Tongue (tissue), 1 donor: ENCODE measurements at regions not wholly inside any gene's neighbourhood (a gene's known extent, or its start where the extent isn't known, plus 50 kb on each side); places are given as distances from the start of the nearest gene placed in this dataset.

Experiments used
- DNase-seq: peaks from one replicate; pipeline ENCODE4 v3.0.0-alpha.2; 2015

DNA sequence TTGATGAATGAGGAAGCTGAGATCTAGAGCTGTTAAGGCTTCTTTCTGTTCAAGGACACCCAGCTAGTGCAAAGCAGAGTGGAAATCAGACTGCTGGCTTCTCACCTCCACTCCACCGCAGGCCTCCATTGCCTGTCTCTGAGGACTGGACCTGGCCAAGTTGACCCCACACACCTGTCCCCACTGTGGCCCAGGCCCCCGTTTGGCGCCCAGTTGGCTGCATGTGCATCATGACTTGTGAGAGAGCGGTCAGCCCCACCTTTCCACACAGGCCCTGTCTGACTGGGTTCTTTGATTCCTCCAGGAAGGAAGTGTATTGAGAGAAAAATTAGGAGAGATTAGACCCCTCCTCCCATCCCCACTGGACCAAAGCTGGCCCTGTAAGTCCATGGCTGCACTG, 206.3 kb upstream of the TLE3 start:
- DNase-seq = no peak

DNA sequence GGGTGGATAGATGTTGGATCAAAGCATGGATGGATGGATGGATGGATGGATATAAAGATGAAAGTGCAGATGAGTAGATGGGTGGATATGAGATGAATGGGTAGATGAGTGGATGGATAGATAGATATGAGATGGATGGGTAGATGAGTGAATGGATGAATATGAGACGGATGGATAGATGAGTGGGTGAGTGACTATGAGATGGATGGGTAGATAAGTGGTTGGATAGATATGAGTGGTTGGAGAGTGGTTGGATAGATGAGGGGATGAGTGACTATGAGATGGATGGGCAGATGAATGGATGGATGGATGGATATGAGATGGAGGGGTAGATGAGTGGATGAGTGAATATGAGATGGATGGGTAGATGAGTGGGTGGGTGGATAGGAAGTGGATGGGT, 204.6 kb upstream of the TLE3 start:
- no peak for DNase-seq

DNA sequence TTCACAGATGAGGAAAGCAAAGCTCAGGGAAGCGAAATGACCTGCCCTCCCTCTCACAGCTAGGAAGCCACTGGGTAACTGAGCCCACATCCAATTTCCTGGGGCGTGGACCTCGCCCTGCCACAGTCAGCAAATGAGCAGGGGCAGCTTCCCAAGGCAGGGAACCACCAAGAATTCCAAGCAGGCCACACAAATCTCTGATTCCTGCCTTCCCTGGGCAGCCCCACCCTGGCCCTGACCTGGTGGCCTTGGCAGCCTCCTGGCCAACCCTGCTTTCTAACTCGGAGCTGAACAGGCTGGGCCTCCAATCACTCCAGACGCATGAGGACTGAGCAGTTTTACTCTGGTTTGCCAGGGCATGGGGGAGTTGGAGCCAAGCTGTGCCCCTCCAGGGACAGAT, 203.7 kb upstream of the TLE3 start:
- no peak for DNase-seq

DNA sequence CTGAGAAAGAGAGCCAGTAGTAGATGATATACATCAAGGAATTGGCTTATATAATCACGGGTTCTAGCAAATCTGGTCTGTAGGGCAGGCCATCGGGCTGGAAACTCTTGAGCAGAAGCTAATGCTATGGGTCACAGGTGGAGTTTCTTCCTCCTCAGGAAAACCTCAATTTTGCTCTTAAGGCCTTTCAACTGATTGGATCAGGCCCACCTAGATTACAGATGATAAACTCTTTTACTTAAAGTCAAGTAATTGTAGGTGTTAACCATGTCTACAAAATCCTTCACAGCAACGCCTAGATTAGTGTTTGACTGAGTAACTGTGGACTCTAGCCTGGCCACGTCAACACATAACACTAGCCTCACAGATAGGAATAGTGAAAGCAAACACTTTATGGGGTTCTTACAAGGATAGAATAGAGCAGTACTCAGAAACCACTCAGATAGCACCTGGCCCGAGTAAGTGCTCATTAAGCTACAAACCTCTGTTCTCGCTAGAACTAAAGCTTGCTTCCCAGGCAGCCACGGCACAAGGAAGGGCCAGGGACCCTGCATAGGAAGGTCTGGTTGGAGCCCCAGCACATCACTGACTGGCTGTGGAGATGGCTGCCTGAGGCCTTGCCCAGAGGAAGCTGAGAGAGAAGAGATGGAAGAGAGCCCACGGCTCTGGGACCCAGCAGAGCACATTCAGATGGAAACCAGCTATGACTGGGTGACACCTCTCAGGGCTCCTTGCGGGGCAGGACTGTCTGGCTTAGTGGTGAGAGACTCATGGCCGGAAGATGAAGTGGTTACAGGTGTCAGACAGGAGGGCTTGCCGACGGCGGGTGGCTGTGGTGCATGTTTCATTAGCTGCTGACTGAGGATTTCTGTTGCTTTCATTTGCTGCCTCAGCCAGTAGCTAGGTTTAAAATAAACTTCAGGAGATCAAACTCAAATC, 202.5 kb upstream of the TLE3 start:
- no peak for DNase-seq

DNA sequence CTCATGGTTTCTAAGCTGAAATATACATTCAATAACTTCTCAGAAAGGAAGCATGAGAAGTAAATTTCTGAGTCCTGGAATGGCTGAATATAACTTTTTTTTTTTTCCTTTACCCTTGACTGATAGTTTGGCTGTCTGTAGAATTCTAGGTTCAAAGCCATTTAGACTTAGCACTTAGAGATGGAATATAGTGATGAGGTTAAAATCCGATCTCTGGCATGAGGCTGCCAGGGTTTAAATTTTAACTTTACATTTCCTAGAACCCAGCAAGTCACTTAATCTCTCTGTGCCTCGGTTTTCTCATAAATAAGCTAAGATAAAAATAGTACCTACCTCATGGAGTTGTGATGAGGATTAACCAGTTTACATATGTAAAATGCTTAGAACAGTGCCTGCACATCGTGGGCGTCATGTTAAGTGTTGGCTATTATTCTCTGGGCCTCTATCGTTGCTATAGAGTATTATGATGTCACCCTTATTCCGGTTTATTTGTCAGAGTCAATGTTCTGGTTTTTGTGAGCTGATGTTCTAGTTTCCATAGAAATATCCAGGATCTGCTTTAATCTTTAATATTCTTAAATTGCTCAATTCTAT, 199.8 kb upstream of the TLE3 start:
- DNase-seq = no peak

DNA sequence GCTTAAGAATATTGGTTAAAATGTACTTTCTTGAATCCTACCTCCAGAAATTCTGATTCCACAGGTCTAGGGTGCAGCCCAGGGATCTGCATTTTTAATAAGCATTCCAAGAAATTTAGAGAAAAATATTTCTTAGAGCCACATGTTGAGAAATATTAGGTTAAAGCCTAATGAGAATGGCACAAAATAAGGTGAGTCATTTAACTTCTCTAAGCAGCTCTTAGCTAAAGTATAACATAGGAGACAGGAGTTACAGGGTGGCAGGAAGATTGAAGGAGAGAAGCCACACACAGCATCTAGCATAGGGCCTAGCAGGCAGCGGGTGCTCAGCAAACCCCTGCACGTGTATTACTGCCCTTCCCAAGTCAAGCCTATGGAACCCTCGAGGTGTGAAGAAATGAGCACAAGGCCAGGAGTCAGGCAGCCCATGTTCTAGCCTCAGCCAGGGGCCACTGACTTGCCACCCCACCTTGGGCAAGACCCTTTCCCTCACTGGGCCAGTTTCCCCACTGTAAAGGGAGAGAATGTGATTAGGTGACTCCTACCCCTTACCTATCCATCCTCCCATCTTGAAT, 197.1 kb upstream of the TLE3 start:
- no peak for DNase-seq

DNA sequence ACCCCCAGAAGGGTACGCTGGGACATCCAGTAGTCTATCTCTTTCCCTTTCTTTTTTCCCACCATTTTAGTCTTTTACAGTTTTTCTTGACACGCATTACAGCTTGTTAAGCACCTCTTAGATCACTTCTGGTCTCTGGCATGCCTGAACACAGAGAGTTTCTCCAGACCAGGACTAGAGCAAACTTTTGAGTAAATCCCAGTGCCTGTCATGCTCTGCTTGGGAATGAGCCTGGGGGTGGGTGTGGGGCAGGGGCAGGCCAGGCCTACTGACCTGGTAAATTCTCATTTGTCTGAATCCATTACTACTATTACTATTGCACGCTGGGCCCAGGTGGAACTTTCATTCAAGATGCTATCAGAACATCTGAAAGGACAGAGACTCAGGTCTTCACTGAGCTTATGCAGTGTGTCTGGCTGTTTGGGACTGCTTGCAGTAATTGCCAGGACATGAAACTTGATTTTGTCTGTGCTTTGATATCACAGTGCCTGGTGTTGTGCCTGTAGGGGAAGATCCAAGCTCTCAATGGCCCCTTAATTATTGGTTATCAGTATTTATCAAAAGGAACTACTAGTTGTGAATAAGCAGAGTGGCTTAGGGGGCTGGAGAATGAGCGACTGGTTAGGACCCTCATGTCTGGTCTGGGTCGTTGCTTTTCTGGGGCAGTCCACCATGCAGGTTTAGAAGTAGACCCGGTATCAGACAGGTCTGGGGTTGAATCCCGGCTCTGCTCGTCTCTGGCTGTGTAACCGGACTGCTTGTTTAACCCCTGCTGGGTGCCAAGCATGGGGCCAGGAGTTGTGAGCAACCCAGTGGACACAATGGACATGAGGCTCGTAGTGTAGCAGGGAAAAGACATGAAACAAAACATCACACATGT, 196.1 kb upstream of the TLE3 start:
- DNase-seq = no peak

DNA sequence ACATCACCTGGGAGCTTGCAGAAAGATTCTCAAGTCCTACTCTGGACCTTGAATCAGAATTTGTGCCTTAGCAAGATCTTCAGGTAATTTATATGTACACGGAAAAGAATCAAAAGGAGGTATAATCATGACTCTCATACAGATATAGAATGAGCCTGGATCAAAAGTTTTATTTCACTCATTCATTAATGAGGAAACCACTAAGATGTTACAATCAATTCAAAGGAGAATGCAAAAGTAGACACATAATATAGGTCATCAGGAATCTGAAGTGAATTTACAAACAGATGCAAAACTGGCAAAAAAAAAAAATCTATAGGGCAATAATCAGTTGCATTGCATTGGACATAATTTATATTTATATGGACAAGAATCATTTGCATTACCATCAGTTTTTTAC, 195.4 kb upstream of the TLE3 start:
- DNase-seq = no peak

DNA sequence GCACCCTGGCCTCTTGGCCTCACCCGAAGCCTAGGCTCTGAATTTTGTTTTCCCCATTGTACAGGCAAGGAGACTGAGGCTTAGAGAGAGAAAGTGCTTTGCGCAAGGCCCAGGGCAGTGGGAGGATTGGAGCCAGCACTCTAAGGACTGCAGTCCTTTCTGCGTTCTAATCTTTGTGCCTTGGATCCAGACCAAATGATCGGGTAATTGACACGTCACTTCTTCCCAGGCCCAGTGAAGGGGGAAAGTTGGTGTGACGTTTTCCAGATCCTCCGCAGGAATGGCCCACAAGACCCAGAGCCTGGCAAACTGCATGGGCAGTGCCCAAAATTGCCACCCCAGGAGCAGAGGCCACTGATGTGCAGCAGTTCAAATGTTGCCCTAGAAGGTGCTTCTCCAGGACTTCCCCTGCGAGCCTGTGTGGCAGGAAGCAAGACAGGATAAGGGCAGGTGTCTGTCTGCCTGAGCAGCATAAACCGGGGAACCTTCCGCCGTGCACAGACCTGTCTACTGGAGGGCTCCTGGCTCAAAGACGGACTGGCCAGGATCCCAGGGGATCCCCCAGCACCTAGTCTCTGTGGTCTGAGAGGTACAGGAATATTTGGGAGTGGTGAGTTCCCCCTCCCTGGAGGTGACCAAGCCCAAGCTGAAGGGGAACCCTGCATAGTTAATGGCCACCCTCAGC, 194.5 kb upstream of the TLE3 start:
- no peak for DNase-seq

DNA sequence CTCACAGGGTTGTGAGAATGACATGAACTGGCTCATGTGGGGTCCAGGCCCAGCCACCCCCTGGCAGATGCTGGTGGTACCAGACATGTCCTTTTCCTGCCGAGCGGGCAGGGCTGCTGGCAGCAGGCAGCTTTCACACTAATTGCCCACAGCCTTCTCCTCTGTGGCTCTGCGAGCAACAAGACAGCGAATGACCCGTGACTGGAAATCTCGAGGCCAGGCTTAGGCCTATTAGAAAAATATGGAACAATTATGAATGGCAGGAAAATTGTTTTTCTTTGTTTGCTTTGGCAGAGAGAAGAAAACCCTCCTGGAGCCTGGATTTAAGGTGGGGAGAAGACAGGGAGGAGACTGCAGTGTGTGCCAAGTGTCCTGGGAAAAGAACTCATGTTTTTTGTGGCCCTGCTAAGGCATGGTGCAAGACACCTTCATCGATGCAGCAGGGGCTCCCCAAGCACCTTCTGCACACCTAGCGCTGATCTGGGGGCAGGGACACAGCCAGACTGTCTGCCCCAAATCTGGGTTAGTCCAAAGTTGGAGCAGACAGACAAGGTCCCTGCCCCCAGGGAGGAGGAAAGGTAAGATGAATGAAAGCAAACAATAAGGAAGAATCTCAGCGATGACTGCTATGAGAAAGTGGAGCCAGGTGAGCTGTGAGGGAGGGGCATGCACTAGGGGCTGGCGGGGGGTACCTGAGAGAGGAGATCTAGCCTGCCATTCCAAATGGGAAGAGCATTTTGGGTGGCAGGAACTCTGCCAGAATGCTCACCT, 193.8 kb upstream of the TLE3 start:
- DNase-seq = no peak

DNA sequence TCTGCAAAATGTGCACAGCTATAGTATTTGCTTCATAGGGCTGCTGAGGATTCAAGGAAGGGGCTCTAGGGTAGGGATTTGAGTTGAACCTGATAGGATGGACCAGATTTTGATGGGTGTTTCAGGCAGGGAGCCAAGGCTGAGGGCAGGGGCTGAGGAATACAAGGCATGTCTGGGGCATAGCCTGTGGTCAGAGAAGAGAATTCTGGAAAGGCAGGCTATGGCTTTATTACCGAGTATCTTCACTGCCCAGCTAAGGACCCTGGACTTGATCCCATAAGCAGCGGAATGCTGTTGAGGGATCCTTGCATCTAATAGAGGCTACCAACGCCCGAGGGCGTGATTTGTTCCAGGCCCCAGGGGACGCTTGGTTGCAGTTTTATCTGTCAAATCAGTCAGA, 193.0 kb upstream of the TLE3 start:
- no peak for DNase-seq

DNA sequence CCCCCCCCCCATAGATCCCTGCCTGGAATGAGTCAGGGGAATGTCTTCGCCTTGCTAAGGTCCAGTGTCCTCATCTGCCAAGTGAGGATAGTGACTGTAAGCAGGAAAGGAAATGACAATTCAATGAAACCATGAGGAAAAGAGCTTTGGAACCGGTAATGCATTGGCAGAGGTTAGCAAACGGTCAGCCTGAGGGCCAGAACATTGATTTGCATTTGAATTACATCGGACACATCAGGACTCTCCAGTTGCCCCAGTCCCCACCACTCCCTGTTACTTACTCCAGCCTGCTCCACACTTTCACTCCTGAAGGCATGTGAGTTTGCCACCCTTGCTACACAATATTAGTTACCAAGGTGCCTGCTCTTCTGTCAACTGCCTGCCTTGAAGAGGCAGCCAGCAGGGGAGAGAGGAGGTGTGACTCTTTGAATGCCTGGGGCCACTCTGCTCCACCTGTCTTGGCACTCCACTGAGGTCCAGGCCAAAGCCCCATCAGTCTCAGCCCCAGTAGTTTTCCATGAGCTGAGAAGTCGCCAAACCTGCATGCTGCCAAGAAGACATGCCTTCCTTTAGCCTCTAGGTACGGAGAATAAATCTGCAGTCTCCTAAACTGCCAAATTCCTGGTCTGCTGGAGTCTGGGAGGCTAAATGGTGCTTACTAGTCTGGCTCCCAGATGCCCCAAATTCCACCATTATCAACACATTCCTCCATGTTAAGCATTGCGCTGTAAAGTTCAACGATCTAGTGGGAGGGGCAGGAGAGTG, 191.7 kb upstream of the TLE3 start:
- peak; percentile 61 for DNase-seq

DNA sequence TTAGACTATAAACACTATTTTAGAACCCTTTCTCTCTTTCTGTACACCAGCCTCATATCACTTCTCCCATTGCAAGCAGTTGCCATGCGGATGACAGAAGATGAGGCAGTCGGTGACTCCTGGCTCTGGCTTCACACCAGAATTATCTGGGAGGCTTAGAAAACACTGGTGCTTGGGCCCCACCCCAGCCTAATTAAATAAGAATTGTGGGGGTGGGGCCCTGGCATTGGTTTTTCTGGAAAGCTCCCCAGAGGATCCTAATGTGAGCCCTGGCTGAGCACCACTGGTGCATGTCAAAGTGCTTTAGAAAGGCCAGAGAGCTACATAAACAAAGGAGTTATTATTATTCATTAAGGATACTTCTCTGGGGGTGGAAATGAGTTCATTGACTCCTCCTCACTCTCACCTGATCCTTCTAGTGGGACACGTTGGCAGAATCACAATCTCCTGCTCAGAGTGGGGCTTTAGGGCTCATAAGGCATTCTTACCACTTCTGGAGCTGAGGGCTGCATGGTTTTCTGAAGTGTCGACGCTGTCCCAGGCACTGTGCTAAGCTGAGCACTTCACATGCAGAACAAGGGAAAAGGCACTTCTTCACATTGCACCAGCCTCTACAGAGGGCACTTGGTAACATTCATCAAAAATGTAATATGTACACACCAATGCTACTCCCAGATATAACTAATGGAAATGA, 188.5 kb upstream of the TLE3 start:
- no peak for DNase-seq

DNA sequence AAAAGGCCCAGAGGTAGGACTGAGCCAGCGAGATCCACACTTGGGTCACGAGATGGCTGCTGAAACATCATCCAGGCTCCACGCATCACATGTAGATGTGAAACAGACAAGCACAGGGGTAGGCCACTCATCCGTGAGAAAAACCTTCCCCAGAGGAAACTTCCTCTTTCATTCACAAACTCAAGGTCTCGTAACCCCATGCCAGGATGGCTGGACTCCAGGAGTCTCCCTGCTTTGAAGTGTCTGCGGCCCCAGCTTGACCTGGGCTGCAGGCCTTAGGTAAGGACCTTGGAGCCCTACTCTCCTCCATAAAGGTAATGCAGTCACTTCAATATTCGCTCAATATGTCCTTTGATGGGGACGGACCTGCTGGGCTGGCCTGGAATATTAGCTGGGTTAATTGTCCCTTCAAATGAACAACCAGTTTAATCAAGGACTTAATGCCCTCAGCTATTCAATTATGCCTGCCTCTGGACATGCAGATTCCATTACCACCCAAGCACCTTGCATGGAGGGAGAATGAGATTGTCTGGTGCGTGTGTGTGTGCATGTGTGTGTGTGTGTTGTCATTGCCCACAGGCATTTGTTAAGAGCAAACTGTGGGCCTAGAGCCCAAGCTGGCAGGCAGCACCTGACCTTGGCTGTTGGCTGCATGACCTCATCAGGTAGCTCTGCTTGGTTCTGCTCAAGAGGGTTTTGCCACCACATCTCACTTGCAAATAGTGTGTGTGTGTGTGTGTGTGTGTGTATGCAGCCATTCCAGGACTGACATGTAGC, 186.9 kb upstream of the TLE3 start:
- DNase-seq = no peak

DNA sequence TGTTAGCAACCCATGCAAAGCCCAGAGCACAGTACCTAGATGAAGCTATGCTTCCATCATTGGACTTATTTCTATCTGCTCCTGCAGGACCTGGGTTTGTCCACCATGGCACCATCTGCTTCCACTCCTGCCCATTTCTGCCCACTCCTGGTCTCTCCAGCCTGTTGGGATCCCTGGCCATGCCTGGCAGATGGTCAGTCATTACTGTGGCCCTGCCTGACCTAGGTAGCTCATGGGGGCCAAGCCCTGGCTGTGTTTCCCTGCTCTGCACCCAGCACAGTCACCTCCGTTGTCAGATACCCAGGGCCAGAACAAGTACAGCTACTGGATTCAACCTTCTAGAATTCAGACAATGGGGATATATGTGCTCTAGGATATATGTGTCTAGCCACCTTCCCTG, 185.8 kb upstream of the TLE3 start:
- DNase-seq = no peak

DNA sequence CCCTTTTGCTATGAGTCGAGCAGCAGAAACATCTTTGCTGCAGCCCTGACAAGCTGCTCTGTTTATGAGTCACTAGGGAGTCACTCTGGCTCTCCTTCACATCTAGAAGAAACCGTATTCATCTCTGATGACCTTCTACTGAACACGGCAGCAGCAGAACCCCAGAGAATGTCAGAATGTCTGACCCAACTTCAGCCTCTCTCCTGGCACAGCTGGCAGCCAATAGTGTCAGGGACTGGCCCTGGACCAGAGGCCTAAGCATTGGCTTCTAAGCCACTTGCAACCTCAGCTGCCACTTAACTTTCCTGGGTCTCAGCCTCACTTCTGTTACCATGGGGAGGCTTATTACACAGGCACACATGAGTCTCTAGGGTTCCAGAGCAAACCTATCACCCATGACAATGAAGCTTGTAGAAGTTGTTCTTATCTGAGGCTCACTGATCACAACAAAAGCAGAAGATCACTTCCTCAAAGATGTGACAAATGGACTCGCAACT, 184.1 kb upstream of the TLE3 start:
- no peak for DNase-seq

DNA sequence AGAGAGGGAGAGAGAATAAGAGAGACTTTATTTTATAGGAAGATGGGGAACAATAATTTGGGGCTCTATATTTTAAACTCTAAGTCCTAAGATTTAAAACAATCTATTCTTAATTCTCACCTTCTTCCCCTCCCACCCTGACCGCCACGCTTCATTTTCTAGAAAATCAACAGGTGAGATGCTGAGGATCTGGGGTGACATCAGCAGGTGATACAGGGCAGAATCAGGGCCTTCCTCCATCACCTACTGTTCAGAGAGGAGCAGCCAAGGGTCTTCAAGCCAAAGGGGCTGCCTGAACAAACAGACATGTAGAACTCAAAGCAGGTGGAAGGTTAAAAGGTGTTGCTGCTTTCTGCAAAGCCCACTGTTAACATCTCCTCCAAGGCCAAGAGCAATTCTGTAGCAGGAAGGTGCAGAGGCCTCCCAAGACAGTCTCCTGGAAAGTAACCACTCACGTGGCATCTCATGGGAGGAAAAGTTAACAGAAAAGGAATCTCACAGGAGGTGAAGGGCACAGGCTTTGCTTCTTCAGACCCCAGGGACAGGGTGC, 183.6 kb upstream of the TLE3 start:
- no peak for DNase-seq

DNA sequence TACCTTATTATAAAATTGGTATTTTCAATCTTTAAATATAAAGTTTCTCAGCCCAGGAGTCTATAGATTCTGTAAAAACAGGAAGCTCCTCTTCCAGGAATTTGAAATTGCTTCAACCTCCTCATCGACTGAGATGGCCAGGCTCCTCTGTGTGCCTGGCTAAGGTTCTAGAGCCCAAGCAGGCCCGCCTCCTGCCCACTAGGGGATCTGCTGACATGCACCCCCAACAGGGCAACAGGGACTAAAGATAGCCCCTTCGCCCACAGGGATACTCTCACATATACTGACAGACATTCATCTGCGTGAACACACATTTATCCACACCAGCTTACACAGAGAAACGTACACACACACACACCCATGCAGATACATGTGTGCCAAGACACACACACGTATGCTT, 183.1 kb upstream of the TLE3 start:
- no peak for DNase-seq
